Subcutaneous abdominal adipose tissue (tissue), 5 donors: ENCODE measurements at regions not wholly inside any gene's neighbourhood (a gene's known extent, or its start where the extent isn't known, plus 50 kb on each side); places are given as distances from the start of the nearest gene placed in this dataset.

Source experiments
- H3K27ac ChIP-seq: one replicate; pipeline ENCODE4 v1.7.0; 2013; ENCODE audit warnings: low read depth, mild to moderate bottlenecking, inconsistent platforms, low read length, moderate library complexity
- H3K27me3 ChIP-seq, 5 donors: one replicate each; pipeline ENCODE4 v1.7.0; 2013; ENCODE audit warnings: low read length in 5 of 5, inconsistent platforms in 1 of 5; ENCODE audit not compliant: control insufficient read depth in 5 of 5, insufficient read depth in 4 of 5
- H3K36me3 ChIP-seq, 5 donors: one replicate each; pipeline ENCODE4 v1.7.0; 2013; ENCODE audit warnings: low read length in 5 of 5; ENCODE audit not compliant: control insufficient read depth in 5 of 5, insufficient read depth in 5 of 5
- H3K4me1 ChIP-seq, 5 donors: one replicate each; pipeline ENCODE4 v1.7.0; 2013; ENCODE audit warnings: low read length in 5 of 5, mild to moderate bottlenecking in 3 of 5, moderate library complexity in 1 of 5; ENCODE audit not compliant: control insufficient read depth in 5 of 5, insufficient read depth in 5 of 5
- H3K4me3 ChIP-seq, 5 donors: one replicate each; pipeline ENCODE4 v1.7.0; 2013; ENCODE audit warnings: low read length in 5 of 5, low read depth in 1 of 5
- H3K9ac ChIP-seq, 5 donors: one replicate each; pipeline ENCODE4 v1.7.0; 2013; ENCODE audit warnings: low read length in 5 of 5, mild to moderate bottlenecking in 4 of 5, moderate library complexity in 3 of 5
- H3K9me3 ChIP-seq, 5 donors: one replicate each; pipeline ENCODE4 v1.7.0; 2013; ENCODE audit warnings: low read length in 5 of 5; ENCODE audit not compliant: control insufficient read depth in 5 of 5
- donor health status: healthy.
- donor health status: healthy.
- donor health status: healthy.
- donor health status: healthy.
- donor health status: healthy.

DNA sequence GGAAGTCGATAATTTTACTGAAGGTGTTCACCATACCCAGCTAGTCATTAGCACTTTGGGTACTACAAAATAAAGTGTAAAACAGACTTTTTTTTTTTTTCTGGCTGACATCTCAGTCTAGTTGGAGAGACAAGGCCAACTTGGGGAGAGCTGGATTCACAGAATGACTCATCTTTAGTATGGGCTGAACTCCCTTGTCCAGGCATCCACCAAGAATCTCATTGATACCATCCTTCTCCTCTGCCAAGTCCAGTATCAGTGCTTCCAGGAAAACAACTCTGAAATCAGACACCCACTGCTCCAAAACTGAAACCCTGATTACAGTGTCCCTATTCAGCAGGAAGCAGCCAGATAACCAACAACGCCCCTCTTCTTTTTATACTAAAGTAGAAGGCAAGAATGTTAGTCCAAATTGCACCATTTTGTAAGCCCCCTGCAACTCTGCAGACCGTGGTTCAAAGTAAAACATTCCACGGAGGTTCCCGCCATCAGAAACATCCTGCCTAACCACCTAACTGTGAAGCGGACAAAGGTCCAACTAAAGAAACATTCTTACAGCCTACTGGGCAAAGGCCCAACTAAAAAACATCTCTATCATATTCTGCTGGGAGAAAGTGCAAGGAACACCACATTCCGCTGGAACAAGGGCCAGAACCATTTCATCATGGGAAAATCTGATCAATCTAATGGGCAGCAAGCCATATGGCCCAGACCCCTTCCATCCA lies 728.2 kb downstream of the BRINP1 start:
- H3K27me3 ChIP-seq, result no peaks in the 10 kb centered on the region
- no peak overlapping the region for H3K9ac ChIP-seq
- H3K4me1 ChIP-seq, result no peaks in the 10 kb centered on the region
- no peak overlapping the region for H3K4me3 ChIP-seq
- H3K9me3 ChIP-seq, result peaks cover 1 to 17% (median 13%) of the 10 kb centered on the region in 5 donors
- H3K27ac ChIP-seq, result no peak overlapping the region
- H3K36me3 ChIP-seq, result no peaks in the 10 kb centered on the region

DNA sequence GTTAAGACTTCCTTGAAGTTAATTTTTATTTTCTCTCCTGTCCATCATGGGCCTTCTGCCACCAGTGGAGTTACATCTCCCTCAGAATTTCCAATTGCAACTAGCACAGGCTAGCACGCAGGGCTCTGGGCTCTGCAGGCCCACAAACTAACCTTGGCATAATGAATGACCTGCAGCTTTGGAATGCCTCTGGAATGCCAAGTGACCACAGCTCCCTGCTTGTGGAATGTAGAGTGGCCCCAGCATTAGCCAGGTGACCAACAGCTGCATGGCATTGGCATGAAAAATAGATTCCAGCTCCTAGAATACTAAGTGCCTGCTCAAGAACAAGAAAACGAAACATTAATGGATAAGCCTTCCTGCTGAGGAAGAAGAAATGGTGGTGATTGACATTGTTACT lies 726.1 kb downstream of the BRINP1 start:
- Histone ChIP-seq H3K4me1 (no peaks in the 10 kb centered on the region), H3K4me3 (no peak overlapping the region), H3K36me3 (no peaks in the 10 kb centered on the region), H3K9ac (no peak overlapping the region), H3K9me3 (peaks cover 2 to 28% (median 24%) of the 10 kb centered on the region in 5 donors), H3K27me3 (no peaks in the 10 kb centered on the region), H3K27ac (no peak overlapping the region)

DNA sequence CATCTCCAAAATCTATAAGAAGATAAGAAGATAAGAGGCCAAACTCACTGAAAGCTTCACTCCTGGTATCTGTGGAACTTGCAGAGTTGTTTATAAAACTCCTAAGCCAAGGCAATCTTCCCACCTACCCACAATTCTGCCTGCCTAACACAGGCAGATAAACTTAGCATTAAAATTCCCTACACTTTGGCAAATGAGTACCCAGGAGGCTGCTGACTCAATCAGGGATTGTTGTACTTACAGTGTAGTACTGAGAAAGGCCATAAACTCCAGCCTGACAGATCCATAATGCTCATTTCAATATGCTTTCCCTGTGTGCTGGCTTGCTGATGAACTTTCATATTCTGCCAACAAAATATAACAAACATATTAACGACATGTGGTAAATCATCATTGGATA lies 725.2 kb downstream of the BRINP1 start:
- no peaks in the 10 kb centered on the region for H3K27me3 ChIP-seq
- no peaks in the 10 kb centered on the region for H3K36me3 ChIP-seq
- no peak overlapping the region for H3K27ac ChIP-seq
- no peak overlapping the region for H3K4me3 ChIP-seq
- H3K9me3 ChIP-seq, result peaks cover under 1 to 20% (median 20%) of the 10 kb centered on the region in 5 donors
- no peak overlapping the region for H3K9ac ChIP-seq
- no peaks in the 10 kb centered on the region for H3K4me1 ChIP-seq

DNA sequence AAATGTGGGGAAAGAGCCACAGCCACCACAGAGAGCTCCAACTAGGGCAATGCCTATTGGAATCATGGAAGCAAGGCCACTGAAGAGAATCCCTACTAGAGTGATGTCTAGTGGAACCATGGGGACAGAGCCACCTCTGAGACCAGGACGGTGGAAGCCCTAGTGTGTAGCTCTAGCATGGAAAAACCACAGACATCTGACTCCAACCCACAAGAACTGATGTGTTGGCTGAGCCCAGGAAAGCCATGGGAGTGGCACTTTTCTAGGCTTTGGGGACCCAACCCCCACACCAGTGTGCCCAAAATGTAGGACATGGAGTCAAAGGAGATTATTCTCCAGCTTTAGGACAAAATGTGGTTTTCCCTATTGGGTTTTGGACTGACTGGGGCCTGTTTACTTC lies 721.9 kb downstream of the BRINP1 start:
- Histone ChIP-seq H3K27me3 (no peaks in the 10 kb centered on the region), H3K4me1 (no peaks in the 10 kb centered on the region), H3K9ac (no peak overlapping the region), H3K27ac (no peak overlapping the region), H3K4me3 (no peak overlapping the region), H3K9me3 (peaks cover 0 to 20% (median 15%) of the 10 kb centered on the region in 5 donors), H3K36me3 (no peaks in the 10 kb centered on the region)

DNA sequence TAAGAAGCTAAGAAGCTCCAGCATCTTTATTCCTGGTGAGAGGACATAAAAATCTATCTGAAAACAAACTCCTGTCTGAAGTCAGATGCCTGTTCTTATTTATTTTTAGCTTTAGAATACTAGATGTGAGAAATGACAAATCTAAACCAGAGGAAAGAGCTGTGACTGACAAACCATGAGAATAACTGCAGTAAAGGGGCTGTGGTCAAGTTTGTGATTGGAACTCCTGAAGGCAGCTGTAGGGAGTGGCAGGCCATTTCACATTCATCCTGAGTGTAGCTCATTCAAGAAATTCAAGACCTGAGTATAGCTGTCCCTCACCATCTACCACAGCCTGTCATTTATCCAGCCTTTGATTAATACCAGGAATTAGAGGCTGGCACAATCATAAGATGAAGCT lies 718.8 kb downstream of the BRINP1 start:
- Histone ChIP-seq H3K9me3 (peaks cover 0 to 20% (median 15%) of the 10 kb centered on the region in 5 donors), H3K4me1 (no peaks in the 10 kb centered on the region), H3K9ac (no peak overlapping the region), H3K4me3 (no peak overlapping the region), H3K27me3 (peaks cover 0 to 4% (median 0%) of the 10 kb centered on the region in 5 donors), H3K36me3 (no peaks in the 10 kb centered on the region), H3K27ac (no peak overlapping the region)

DNA sequence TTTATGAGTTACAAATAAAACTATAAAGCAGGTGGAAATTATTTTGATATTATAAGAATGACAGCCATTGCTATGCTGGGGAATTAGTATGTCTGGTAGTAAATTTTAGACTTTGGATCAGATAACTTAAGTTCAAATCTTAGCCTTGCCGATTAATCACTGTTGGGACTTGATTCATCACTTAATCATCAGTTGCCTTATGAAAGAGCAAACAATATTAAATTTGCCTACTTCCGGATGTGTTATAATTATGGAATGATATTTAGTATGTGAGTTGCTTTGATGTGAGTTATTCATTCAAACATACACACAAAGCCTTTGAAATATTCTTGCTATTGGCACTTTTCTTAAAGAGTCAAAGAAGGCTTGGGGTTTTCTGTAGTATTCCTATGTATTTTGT lies 717.7 kb downstream of the BRINP1 start:
- Histone ChIP-seq H3K4me3 (no peak overlapping the region), H3K36me3 (no peaks in the 10 kb centered on the region), H3K9ac (no peak overlapping the region), H3K9me3 (peaks cover 0 to 10% (median 7%) of the 10 kb centered on the region in 5 donors), H3K27ac (no peak overlapping the region), H3K4me1 (no peaks in the 10 kb centered on the region), H3K27me3 (peaks cover 0 to 4% (median 0%) of the 10 kb centered on the region in 5 donors)

DNA sequence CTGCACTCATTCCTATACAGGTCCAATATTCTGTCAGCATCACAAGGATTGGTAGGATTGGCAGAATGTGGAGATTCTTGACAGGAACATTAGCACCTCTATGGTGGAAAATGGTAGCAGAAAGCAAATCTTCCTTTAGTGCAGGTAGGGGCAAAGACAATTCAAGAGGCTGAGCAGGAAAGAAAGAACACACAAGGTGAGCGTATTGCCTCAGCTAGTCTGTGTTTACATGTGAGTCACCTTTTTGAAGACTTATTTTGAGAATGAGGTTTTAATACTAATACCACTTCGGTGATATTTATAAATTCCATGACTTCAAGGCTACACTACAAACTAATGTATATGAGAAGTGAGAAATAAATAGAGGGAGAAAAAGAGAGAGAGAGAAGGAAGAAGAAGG lies 717.0 kb downstream of the BRINP1 start:
- H3K27ac ChIP-seq, result no peak overlapping the region
- no peak overlapping the region for H3K9ac ChIP-seq
- H3K36me3 ChIP-seq, result no peaks in the 10 kb centered on the region
- H3K4me3 ChIP-seq, result no peak overlapping the region
- H3K27me3 ChIP-seq, result peaks cover 0 to 4% (median 0%) of the 10 kb centered on the region in 5 donors
- no peaks in the 10 kb centered on the region for H3K4me1 ChIP-seq
- peaks cover 0 to 2% (median under 1%) of the 10 kb centered on the region in 5 donors for H3K9me3 ChIP-seq

DNA sequence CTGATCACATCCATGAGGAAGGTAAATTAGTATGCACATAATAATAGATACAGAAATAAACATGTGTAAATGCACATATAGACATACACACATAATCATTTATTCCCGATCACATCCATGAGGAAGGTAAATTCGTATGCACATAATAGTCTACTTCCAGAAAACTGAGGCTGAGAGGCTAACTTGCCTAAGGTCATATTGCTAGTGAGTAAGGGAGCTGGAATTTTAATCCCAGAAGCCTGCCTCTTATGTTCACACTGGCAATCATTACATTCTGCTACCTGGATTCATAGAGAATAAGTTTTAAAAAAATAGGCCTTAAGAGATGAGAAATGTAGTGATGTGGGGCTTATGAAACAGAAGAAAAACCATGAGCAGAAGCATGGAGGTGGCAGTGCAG lies 716.3 kb downstream of the BRINP1 start:
- Histone ChIP-seq H3K4me3 (no peak overlapping the region), H3K9me3 (no peaks in the 10 kb centered on the region), H3K27me3 (peaks cover 0 to 4% (median 0%) of the 10 kb centered on the region in 5 donors), H3K9ac (no peak overlapping the region), H3K27ac (no peak overlapping the region), H3K4me1 (no peaks in the 10 kb centered on the region), H3K36me3 (no peaks in the 10 kb centered on the region)

DNA sequence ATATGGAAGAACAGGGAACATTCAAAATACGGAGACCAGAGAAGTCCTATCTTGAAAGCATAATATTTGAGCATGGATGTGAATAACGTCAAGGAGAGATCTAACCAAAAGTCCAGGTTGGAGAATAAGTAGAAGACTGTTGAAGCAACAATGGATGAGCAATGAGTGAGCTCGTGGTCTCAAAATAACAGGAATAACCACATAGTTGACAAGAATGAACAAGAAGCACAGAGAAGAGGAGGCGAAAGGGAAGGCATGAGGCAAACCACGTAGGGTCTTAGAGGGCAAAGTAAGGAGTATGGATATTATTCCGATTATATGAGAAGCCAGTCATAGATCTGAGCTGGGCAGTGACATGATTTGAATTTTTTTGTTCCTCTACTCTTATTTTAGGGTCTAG lies 710.2 kb downstream of the BRINP1 start:
- Histone ChIP-seq H3K4me1 (no peaks in the 10 kb centered on the region), H3K4me3 (no peak overlapping the region), H3K27me3 (no peaks in the 10 kb centered on the region), H3K27ac (no peak overlapping the region), H3K36me3 (no peaks in the 10 kb centered on the region), H3K9me3 (no peaks in the 10 kb centered on the region), H3K9ac (no peak overlapping the region)

DNA sequence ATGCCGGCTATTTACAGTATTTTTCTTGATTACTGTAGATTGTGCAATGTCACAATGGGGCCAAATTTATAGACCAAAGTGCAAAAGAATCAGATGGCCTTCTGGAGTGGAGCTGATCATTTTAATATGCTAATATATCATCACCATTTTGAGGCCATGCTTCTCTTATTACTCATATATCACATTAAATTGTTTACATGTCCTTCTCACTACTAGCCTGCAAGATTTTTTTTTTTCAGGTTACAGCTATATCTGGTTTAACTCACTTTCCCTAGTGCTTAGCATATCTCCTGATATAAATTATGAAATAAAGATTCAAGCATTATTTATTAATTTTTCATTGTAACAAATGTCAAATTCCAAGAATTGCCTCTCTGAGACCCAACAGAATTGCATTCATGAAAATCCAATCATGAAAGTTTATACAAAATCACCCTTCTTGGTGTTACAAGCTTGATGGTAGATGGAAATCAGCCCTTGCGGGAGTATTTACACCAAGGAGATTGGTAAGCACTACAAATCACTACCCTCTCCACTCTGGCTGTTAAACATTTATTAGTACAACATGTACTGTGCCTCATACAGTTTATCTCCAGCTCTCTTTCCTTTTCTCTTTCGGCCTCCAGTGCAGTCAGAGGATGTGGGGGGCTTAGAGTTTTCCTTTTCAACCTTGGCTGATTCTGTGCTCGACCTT lies 703.9 kb downstream of the BRINP1 start:
- Histone ChIP-seq H3K9me3 (no peaks in the 10 kb centered on the region), H3K4me3 (no peak overlapping the region), H3K27ac (no peak overlapping the region), H3K4me1 (no peaks in the 10 kb centered on the region), H3K9ac (no peak overlapping the region), H3K27me3 (no peaks in the 10 kb centered on the region), H3K36me3 (no peaks in the 10 kb centered on the region)
